Body of pancreas (tissue), 4 donors: ENCODE measurements at regions not wholly inside any gene's neighbourhood (a gene's known extent, or its start where the extent isn't known, plus 50 kb on each side); places are given as distances from the start of the nearest gene placed in this dataset.

ENCODE experiments used
- CTCF ChIP-seq, 7 experiments: fragments of 450-650 bp in 4 of 7; fragments of 200-600 bp in 3 of 7; sonication (generic) in 3 of 7; IDR thresholded peaks; one replicate each; pipeline ENCODE4 v1.5.1; 2016 to 2019; ENCODE audit warnings: antibody characterized with exemption in 7 of 7
- POLR2A ChIP-seq, 3 donors: fragments of 450-650 bp; IDR thresholded peaks; one replicate each; pipeline ENCODE4 v1.6.1; 2016; ENCODE audit warnings: antibody characterized with exemption in 3 of 3, mild to moderate bottlenecking in 2 of 3

GRCh38 chr2:40851661-40852060 is 399.8 kb upstream of the SLC8A1 start:
- TF ChIP-seq CTCF (IDR thresholded peaks at IDR 0.05) (no peak), POLR2A (IDR thresholded peaks at IDR 0.05) (no peak)
